ENCODE measurements at regions not wholly inside any gene's neighbourhood (a gene's known extent, or its start where the extent isn't known, plus 50 kb on each side); places are given as distances from the start of the nearest gene placed in this dataset.
A peak's percentile ranks its signal among the peaks of the same experiment; 100 is the strongest.

- no peak for DNase-seq (ENCODE audit: low read depth)
Observed at GRCh38 chr2:38203446-38203810, 127.5 kb upstream of the CYP1B1 start.

GRCh38 chr2:38202713-38203445 lies 126.9 kb upstream of the CYP1B1 start:
- DNase-seq (ENCODE audit: low read depth) = no peak

- no peak for DNase-seq (ENCODE audit: low read depth)
Observed at GRCh38 chr2:38201784-38202183, 125.8 kb upstream of the CYP1B1 start.

- DNase-seq (ENCODE audit: low read depth) = no peak
Observed at GRCh38 chr2:38200598-38200997, 124.6 kb upstream of the CYP1B1 start.

GRCh38 chr2:38199127-38199526 lies 123.2 kb upstream of the CYP1B1 start:
- DNase-seq (ENCODE audit: low read depth) = no peak

- no peak for DNase-seq (ENCODE audit: low read depth)
Observed at GRCh38 chr2:38194751-38195150, 118.8 kb upstream of the CYP1B1 start.

GRCh38 chr2:38192976-38193375 lies 117.0 kb upstream of the CYP1B1 start:
- DNase-seq (ENCODE audit: low read depth) = no peak

GRCh38 chr2:38192046-38192445 lies 116.1 kb upstream of the CYP1B1 start:
- no peak for DNase-seq (ENCODE audit: low read depth)

GRCh38 chr2:38191516-38191915 lies 115.6 kb upstream of the CYP1B1 start:
- no peak for DNase-seq (ENCODE audit: low read depth)

GRCh38 chr2:38190542-38191218 lies 114.7 kb upstream of the CYP1B1 start:
- peak; percentile 72 for DNase-seq (ENCODE audit: low read depth)

GRCh38 chr2:38187541-38188011 lies 111.6 kb upstream of the CYP1B1 start:
- DNase-seq (ENCODE audit: low read depth) = peak; percentile 83

- no peak for DNase-seq (ENCODE audit: low read depth)
Observed at GRCh38 chr2:38185012-38185491, 109.1 kb upstream of the CYP1B1 start.

GRCh38 chr2:38182492-38183003 lies 106.6 kb upstream of the CYP1B1 start:
- DNase-seq (ENCODE audit: low read depth) = no peak

- DNase-seq (ENCODE audit: low read depth) = no peak
Observed at GRCh38 chr2:38181806-38182491, 106.0 kb upstream of the CYP1B1 start.

GRCh38 chr2:38180754-38181153 lies 104.8 kb upstream of the CYP1B1 start:
- DNase-seq (ENCODE audit: low read depth) = no peak

GRCh38 chr2:38178556-38179419 lies 102.8 kb upstream of the CYP1B1 start:
- DNase-seq (ENCODE audit: low read depth) = peak; percentile 81

- DNase-seq (ENCODE audit: low read depth) = peak; percentile 66
Observed at GRCh38 chr2:38178119-38178518, 102.2 kb upstream of the CYP1B1 start.

- DNase-seq (ENCODE audit: low read depth) = peak; percentile 89
Observed at GRCh38 chr2:38176619-38177021, 100.7 kb upstream of the CYP1B1 start.

GRCh38 chr2:38174646-38175423 lies 98.9 kb upstream of the CYP1B1 start:
- DNase-seq (ENCODE audit: low read depth) = peak; percentile 90

- no peak for DNase-seq (ENCODE audit: low read depth)
Observed at GRCh38 chr2:38174131-38174530, 98.2 kb upstream of the CYP1B1 start.

- DNase-seq (ENCODE audit: low read depth) = no peak
Observed at GRCh38 chr2:38173683-38174082, 97.7 kb upstream of the CYP1B1 start.

Data from fibroblast of the conjunctiva (primary cell).